SW480 (cell line): ENCODE measurements at regions not wholly inside any gene's neighbourhood (a gene's known extent, or its start where the extent isn't known, plus 50 kb on each side); places are given as distances from the start of the nearest gene placed in this dataset.
"Not testable (repeated sequence)": the region's sequence is repeated elsewhere in the genome, so short reads cannot be mapped to it uniquely, and the experiment has no call there.

ENCODE experiments used
- DNase-seq: peaks from one replicate; pipeline ENCODE4 v3.0.0-alpha.2; 2016; ENCODE audit warnings: low spot score

DNA sequence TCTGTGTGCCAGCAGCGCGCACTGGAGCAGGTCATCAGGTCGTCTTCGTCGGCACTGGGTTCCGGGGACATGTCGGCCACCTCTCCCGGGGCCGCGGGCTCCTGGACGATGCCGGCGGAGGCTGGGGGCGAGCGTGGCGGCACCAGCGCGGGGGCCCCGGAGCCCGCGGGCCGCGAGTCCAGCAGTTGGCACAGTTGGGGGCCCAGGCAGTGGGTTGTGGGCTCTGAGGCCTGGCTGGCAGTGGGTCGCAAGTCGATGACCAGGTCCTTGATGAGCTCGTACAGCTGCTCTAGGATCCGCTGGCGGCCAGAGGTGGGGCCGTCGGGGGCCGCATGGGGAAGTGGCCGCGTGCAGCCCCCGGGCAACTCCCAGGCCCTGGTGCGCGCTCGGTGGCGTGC is 300.5 kb downstream of the CCDC74A start:
- DNase-seq = no peak

DNA sequence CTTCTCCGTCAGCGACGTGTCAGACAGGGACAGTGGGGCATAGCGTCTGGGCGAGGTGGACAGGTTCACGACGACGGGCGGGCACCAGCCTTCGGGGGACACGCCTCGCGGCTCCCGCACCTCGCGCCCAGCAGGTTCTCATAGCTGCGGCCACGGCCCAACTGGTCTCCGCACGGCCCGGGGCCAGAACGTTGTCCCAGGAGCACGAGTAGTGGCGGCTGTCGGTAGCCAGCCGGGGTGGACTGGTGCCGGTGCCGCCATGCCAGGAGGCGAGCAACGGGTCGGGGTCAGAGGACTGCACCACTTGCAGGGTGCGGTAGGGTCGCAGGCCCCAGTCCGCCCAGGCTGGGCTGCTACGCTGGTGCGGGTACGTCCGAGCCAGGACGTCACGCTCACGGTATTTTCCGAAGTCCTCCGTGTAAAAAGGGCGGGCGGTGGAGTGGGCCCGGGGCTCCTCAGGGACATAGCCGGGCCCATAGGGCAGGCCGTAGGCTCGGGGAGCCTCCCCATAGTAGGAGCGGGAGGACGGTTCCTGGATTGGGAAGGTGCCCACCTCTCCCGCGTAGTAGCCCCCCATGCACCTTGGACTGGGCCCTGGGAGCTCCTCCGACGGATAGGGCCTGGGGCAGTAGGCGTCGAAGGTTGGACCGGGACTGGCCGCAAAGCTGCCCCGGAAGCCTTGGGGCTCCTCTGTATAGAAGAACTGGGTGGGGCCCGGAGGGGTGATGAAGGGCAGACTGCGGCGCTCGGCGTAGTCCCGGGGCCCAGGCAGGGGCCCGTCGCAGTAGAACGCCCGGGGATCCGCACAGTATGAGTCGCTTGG is 301.2 kb downstream of the CCDC74A start:
- DNase-seq = not testable (repeated sequence)

DNA sequence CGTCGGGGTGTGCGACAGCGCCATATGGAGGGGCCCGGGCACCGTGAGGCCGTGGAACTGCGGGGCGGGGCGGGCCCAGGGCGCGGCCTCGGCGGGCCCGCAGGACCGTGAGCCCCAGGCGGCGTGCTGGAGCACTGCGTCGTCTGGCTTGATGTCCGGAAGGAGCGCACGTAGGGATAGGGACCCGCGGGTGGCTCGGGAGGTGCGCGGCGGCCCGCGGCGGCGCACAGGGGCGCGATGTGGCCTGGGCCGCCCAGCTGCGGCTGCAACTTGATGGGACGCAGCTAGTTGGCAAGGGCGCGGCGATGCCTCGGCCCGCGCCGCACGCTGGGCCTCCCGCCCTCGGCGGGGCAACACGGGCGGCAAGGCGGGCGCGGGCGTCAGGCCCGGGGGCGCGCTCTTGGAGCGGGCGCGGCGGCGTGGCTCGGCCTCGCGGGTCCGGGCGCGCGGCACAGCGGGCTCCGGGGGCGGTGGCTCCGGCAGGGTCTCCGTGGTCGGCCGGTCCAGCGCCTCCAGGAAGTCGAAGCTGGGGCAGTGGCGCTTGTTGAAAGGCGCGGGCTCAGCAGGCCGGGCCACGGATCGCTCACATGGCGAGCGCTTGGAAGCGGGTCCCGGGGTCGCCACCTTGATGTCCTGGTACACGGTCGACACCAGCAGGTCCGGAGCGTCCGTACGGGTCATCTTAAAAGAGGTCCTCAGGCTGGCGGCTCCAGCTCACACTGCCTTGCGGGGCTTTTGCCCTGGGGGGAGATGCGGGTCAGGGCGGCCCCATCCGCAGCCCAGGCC is 302.0 kb downstream of the CCDC74A start:
- not testable (repeated sequence) for DNase-seq

DNA sequence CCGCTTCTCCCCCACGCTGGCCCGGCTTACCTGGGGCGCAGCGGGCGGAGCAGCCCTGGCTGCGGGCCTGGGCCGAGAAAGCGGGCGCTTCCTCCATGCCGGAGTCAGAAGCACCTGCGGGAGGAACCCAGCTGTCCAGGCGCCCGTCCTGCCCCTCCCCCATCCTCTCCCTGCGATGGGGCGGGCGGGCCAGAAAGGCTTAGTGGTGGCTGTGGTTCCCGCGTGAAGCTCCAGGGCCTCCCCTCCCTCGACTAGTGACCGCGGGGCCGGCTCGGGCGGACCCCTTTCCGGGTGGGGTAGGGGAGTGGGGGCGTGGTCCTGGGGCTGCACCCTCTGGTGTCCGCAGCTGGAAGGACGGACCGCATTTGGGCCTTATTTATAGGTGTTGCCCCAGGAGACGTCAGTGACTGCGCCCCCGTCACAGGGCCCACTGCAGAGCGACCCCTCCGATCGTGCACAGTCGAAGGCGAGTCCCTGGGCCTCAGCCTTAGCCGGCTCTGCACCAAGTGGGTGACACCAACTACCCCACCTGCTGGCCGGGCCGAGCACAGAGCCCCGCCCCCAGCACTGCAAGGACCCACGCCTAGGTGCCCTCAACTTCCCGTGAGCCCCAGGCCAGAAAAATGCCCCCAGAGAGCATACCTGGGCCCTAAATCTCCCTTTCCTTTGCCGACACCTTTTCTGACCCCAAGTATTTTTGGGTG is 302.7 kb downstream of the CCDC74A start:
- DNase-seq = not testable (repeated sequence)

DNA sequence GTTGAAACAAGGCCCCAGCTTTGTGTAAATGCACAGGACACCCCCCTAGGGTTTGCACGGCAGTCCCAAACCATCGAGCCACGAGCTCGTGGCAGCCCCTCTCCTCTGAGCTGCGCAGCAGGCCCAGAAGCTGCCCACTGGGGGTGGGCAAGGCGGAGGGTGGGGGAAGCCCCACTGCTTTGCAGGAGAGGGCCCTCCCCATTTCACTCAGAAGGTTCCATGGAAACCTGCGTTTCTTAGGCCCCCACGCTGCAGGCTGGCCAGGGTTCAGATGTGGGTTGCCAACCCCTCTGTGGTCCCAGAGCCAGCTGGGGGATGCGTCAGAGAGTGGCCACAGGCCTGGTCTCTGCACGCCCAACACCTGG is 303.2 kb downstream of the CCDC74A start:
- DNase-seq = not testable (repeated sequence)

DNA sequence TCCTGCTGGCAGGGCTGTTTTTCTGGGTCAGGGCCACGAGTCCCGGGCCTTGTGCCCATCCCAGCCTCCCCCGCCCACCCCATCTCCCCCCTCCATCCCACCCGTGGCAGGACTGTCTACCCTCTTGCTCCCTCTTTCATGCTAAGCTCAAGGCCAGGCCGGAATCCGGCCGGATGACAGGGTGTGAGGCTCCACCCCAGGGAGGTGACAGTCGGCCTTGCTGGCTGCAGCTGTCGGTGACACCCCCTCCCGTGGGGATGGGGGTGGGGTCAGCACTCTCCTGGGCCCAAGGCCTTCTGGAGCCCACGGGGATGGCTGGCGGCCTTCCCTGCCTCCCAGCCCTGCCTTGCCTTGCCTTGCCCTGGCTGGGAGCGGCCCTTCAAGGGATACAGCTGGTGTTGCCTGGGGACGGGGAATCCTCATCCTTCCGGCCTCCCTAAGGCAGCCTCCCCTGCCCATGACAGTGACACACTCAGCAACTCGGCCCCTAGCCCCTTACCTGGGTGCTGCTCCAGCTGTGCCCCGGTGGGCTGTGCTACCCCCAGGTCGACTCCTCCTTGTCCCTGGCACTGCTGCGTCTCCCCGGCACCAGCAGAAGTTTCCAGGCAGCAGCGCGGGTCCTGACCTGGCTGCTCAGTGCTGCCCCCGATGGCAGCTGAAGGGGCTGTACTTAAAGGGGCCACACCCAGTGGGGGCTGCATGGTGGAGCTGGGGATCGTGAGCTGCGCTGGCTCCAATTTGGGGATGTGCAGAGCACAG is 303.9 kb downstream of the CCDC74A start:
- DNase-seq = not testable (repeated sequence)

DNA sequence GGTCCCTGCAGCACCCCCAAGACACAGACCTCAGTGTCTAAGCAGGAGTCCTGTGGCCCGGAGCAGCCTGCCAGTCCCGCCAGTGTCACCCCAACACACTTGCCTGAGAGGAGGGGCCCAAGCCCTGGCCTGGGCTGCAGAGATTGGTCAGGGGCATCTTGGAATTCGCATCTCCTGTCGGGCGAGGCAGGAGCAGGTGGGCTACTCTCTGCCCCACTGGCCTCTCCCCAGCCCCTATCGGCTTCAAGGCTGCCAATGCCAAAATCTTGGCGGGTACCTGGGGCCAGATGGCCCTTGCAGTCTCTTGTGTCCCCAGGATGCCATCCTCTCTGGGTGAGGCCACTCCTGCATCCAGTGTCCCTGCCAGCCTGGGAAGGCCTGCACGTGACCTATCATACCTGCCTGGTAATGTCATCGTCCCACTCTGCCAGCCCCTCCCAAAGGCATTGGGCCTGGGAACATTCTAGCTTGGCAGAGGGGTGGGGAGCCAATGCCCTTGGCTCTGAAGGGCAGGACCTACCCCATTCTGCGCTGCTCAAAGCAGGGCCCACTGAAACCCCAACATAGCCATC is 304.6 kb downstream of the CCDC74A start:
- DNase-seq = not testable (repeated sequence)

DNA sequence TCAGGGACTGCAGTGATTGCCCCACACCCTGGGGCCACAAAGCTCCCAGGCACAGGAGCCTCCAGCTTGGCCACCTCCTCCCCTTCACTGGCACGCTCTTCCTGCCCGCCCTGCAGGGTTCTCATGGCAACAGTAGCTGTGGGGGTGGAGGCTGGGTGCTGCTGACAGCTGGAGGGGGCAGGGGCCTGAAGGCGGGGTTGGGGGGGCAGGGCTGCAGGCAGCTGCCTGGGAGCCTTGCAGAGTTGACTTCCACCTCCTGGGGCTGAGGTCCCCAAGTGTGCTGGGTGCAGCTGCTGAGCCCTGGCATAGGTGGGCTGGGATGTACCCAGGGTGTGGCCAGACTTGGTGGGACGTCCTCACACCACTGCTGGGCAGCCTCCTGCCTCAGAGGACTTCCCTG is 305.2 kb downstream of the CCDC74A start:
- DNase-seq = not testable (repeated sequence)

DNA sequence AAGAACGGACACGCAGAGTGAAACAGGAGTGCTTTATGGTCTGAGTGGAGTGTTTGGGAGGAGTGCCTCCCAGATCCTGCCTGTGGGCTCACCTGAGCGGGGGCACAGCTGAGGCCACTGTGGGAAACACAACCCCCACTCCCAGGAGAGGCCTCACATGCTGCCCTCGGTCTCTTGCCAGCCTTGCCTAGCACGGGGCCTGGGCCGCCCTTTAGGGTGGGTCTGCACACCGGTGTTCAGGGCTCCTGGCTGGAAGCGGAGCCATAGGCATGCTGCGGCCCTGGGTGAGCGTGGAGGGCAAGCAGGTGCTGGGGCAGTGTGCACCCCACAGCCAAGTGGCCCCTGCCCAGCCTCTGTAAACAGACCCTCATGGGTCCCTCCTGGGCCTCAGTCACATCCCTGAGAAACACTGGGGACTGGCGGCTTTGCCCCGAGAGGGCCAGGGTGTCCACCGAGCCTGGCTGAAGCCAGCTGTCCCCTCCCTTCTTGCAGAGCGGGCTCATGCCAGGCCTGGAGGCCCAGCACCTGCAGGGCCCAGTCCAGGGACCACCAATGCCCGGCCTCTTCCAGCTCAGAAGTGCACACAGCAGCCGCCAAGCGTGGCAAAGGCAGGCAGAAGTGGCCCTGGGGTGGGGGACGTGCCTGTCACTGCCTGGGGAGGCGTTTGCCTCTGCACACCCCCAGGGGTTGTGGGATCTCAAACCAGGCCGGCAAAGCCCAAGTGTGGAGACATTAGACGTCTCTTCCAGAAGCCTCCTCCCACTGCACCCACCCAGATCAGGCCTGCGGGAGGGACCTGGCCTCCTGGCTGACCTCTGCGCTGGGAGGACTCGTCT is 305.9 kb downstream of the CCDC74A start:
- DNase-seq = not testable (repeated sequence)

DNA sequence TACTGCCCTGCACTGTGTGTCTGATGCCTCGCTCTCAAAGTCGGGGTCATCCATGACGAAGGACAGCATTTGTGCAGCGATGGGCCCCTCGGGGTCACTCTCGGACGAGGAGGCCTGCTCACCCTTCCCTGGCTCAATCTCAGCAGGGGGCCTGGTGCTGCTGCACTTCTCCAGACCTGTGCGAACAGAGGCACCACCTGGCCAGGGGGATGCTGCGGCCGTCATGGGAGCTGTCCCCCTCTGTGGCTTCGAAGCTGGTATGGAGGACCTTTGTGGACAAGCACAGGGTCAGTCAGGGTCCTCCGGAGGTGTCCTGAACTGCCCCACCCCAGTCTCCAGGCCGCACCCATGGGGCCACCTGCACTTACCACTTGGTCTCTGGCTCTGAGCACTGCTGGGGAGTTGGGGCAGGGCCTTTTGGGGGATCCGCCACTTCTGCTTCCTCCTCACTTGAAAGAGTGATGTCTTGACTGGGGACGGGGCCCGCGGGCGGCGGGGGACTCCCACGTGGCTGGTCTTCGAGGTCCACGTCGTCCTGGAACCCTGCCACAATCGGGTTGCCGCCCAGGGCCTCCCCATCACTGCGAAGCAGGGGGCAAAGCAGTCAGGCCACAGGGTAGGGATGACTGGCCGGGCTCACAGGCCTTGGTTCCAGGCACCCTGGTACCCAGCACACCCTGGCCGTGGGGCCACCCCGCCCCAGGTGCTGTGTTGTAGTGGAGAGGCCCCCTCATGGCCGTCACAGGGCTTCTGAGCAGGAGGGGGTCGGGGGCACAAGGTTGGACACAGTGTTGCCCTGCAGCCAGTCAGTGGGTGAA is 306.7 kb downstream of the CCDC74A start:
- DNase-seq = not testable (repeated sequence)

DNA sequence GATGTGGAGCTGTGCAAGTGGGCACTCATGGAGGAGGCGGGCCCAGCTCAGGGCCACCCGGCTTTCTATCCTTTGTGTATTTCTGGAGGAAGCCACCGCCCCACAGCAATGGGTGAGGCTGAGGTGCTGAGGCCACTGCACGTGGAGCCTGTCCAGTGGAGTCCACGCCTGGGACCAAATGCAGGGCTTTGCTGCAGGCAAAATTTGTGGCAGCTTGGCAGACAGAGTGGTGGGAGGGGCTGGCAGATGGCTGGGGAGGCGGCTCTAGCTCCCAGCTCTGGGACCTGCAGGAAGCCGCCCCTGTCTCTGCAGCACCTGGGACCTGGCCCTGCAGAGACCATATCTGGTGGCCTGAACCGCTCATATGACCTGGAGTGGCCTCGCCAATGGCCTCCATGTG is 307.3 kb downstream of the CCDC74A start:
- not testable (repeated sequence) for DNase-seq

DNA sequence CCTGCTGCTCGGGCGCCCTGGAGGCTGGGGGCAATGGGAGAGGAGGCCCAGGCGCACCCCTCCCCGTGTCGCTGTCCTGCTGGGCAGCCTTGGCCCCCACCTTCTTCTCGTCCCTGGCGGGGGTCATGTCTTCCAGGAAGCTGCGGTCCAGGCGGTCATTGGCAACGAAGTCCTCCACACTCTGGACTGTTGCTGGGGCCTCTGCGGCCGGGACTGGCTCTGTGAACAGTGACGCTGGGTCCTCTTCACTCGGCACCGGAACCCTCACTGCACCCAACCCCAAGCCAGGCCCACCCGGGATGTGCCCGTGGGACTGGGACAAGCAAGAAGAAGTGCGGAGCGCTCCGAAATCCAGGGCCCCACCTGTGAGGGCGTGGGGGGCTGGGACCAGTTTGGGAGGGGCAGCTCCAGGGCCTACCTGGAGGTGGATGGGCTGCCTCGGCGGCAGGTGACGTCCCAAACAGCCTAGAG is 308.0 kb downstream of the CCDC74A start:
- no peak for DNase-seq

DNA sequence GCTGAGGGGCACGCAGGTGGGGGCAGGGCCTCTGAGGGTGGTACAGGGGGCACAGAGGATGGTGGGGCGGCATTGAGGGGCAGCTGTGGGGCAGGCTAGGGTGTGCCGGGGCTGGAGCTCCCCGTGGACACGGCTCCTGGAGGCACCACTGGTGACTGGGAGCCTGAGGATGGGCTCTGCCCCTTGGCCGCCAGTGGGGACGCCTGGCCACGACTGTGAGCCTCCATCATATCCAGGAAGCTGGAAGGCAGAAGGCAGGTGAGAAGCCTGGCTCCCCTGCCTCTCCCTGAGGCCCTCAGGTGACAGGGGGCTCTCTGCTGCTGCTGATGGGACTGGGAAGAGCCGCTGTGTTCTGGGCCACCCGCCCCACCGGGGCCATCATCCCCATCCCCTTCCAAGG is 308.4 kb downstream of the CCDC74A start:
- not testable (repeated sequence) for DNase-seq

DNA sequence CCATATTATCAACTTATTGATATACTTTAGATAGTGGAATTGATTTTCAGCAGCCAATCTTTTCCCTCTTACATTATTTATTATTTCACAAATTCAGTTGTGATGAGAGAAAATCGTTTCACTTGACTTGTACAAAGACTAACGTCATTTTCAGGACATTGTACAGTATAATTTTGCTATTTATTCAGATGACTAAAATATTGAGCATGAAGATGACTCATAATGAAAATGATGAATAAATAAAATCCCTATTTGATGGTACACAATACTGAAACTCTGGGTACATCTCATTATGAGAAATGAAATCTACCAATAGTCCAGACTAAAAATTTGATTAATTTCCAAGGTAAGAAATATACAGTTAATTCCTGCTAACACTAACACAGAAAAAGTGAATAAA is 316.4 kb downstream of the CCDC74A start:
- DNase-seq = not testable (repeated sequence)

DNA sequence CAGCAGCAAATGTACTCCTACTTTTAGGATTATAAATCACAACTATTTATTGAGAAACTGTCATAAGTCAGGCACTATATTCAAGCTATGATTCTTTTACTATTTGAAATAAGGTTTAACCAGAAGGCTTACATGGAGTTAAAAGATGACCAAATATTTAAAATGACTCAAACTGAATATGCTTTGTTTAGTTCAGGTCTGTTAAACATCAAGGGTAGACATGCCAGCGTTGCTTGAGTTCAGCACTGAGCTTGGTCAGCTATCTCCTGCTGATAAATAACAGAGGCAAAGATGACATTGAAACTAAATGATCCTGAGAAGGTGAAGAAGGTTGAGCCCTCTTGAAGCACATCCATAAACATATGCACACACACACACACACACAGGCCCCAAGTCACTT is 305.6 kb downstream of the ANKRD30BL start:
- not testable (repeated sequence) for DNase-seq

DNA sequence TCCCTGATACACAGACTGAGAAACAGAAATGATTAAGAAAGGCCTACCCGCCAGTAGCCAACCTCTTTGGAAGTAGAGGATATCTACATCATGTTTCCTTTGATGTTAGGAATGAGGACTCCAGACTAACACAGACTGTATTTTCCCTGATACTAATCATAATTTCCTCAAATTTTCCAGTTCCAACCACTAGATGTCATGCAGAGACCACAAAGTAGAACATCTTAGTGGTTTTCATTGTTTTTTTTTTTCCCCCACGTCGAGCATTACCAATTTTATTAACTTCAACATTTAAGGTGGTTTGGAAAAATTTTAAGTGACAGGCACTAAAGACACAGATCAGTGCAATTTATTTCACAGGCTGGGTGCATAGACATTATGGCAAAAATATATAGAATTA is 303.6 kb downstream of the ANKRD30BL start:
- DNase-seq = peak; percentile 0
